ENCODE measurements at regions not wholly inside any gene's neighbourhood (a gene's known extent, or its start where the extent isn't known, plus 50 kb on each side); places are given as distances from the start of the nearest gene placed in this dataset.
"Not testable (repeated sequence)": the region's sequence is repeated elsewhere in the genome, so short reads cannot be mapped to it uniquely, and the experiment has no call there.

DNA sequence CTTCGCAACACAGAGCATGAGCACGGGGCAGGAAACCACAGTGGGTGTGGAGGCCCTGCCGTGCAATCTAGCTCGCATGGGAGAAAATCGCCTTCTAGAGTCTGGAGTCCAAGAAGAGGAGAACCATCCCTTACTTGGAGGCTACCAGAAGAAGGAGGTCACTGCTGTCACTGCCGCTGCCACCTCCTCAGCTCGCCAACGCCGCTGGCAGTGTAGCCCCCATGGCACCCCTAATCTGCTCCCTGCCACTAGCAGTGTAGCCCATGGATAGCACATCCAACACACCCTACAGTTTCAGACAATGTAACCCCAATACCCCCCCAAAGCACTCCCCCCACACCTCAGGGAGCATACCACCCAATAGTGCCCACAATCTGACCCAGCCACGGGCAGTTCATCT, 438.0 kb upstream of the ZNF337 start:
- DNase-seq: no peak
- H3K27me3 ChIP-seq: no peaks in the 10 kb centered on the region
- no peaks in the 10 kb centered on the region for H3K4me1 ChIP-seq
- no peaks in the 10 kb centered on the region for H3K9me3 ChIP-seq
- H3K36me3 ChIP-seq: no peaks in the 10 kb centered on the region
- no peak overlapping the region for H3K4me3 ChIP-seq
- intact Hi-C loops (cut with DNase I): no loop called here
- no peak overlapping the region for H3K27ac ChIP-seq
- no peak for TF ChIP-seq POLR2A (IDR thresholded peaks at IDR 0.05)
- TF ChIP-seq, protein P1, sequence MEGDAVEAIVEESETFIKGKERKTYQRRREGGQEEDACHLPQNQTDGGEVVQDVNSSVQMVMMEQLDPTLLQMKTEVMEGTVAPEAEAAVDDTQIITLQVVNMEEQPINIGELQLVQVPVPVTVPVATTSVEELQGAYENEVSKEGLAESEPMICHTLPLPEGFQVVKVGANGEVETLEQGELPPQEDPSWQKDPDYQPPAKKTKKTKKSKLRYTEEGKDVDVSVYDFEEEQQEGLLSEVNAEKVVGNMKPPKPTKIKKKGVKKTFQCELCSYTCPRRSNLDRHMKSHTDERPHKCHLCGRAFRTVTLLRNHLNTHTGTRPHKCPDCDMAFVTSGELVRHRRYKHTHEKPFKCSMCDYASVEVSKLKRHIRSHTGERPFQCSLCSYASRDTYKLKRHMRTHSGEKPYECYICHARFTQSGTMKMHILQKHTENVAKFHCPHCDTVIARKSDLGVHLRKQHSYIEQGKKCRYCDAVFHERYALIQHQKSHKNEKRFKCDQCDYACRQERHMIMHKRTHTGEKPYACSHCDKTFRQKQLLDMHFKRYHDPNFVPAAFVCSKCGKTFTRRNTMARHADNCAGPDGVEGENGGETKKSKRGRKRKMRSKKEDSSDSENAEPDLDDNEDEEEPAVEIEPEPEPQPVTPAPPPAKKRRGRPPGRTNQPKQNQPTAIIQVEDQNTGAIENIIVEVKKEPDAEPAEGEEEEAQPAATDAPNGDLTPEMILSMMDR (IDR thresholded peaks at IDR 0.05): no peak
- 80 to 87% methylated on average over 1 to 5 of the region's 10 CpGs for WGBS, 2 donors

DNA sequence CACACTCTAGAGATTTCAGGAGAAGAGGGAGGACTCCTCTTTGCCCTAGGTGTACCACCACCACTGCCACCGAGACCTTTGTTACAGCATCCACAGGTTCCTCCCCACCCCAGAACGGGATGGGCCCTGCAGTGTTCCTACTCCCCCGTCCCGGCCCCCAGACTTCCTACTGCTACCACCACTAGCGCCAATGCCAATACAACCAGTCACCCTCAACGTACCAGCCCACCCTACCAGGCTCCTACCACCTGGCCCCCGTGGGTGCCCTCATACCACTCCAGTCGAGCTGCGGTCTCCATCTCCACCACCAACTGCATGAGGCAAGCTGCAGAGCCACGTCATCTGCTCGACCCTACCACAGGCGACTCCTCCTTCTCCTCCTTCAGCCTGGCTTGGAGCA, 437.1 kb upstream of the ZNF337 start:
- H3K9me3 ChIP-seq; H3K4me3 ChIP-seq; DNase-seq; H3K27me3 ChIP-seq; H3K36me3 ChIP-seq; H3K27ac ChIP-seq; intact Hi-C loops (cut with DNase I); H3K4me1 ChIP-seq: not testable (repeated sequence)
- WGBS, 2 donors: 73 to 78% methylated on average over 4 to 8 of the region's 12 CpGs

DNA sequence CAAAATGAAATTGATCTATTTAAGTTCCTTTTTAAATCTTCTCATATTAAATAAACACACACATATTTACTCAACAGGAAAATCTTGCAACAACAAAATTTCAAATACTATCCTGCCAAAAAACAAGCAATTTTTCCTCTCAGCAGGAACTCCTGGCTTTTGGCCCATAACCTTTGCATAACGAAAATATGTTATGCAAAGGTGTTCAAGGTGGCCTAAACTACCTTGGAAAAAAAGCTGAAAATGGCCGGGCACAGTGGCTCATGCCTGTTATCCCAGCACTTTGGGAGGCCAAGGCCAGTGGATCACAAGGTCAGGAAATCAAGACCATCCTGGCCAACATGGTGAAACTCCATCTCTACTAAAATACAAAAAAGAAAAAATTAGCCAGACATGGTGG, 424.3 kb upstream of the ZNF337 start:
- H3K9me3 ChIP-seq; H3K27ac ChIP-seq; H3K27me3 ChIP-seq; intact Hi-C loops (cut with DNase I); H3K36me3 ChIP-seq; H3K4me3 ChIP-seq; H3K4me1 ChIP-seq; DNase-seq: not testable (repeated sequence)
- 60 to 63% methylated on average over 2 of the region's 2 CpGs for WGBS, 2 donors

DNA sequence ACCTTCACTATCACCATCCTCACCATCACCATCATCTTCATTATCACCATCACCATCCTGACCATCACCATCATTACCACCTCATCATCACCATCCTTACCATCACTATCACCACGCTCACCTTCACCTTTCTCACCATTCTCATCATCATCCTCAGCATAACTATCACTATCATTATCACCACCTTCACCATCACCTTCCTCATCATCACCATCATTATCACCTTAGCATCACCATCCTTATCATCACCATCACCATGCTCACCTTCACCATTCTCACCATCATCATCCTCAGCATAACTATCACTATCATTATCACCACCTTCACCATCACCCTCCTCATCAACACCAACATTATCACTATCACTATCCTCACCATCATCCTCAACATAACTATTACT, 397.8 kb upstream of the ZNF337 start:
- 68 to 74% methylated on average over 1 of the region's 1 CpG for WGBS, 2 donors
- DNase-seq, H3K9me3 ChIP-seq: not testable (repeated sequence)

DNA sequence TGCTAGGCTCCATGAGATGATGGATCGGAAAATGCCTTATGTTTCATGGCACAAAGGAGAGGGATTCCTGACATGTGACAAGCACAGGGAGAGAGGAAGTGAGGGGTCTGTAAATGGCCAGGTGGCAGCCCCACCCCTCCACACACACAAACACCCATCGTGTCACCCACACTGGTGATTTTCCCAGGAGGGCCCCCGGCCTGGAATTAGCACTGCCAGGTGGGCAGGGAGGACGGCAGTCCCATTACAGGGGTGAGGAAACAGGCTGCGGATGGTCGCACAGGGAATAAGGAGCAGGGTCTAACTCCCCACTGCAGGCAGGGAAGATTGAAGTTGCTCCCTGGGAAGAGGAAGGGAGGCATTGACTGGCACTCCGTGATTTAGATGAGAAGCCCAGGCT, 395.3 kb upstream of the ZNF337 start:
- intact Hi-C loops (cut with DNase I): not testable (repeated sequence)
- WGBS, 2 donors: 65 to 78% methylated on average over 7 of the region's 7 CpGs

More for the DNA sequence above, 397.8 kb upstream of the ZNF337 start:
- H3K36me3 ChIP-seq; H3K27me3 ChIP-seq; H3K4me1 ChIP-seq; intact Hi-C loops (cut with DNase I); H3K27ac ChIP-seq; H3K4me3 ChIP-seq: not testable (repeated sequence)

DNA sequence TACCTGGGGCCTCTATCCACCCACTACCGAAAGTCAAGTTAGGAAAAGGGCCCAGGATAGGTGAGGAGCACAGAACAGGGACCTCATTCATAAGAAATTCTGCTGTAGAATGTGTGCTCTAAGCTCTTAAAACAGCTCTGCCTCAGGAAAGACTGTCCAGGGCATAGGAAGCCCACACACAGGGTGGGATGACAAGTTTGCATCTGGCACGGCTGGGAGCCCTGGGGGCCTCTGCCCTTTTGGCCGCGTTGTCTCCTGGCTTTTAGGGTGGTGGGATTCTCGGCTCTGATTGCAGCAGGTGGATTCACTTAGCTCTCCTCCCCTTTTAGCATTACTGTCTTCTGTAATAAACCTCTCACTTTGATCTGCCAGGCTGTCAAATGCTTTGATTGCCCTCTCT, 389.5 kb upstream of the ZNF337 start:
- WGBS, 2 donors: 90% methylated on average over 2 of the region's 5 CpGs; no CpG with 5 or more reads in 1 of the 2 donors
- intact Hi-C loops (cut with DNase I): not testable (repeated sequence)

More for the DNA sequence above, 395.3 kb upstream of the ZNF337 start:
- H3K9me3 ChIP-seq, DNase-seq, H3K4me3 ChIP-seq, H3K36me3 ChIP-seq, H3K4me1 ChIP-seq, H3K27me3 ChIP-seq, H3K27ac ChIP-seq: not testable (repeated sequence)

DNA sequence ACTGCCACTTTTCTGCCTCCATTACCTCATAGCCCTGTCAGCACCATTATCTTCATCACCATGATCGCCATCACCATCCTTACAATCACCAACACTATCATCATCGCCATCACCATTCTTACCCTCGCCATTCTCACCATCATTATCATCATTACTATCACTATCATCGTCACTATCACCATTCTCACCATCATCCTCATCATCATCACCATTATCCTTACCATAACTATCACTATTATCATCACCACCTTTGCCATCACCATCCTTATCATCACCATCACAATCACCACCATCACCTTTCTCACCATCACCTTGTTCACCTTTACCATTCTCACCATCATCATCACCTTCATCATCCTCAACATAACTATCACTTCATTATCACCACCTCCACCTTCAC, 377.3 kb upstream of the ZNF337 start:
- intact Hi-C loops (cut with DNase I); H3K27me3 ChIP-seq; H3K9me3 ChIP-seq; H3K27ac ChIP-seq; H3K4me3 ChIP-seq; DNase-seq; H3K4me1 ChIP-seq; H3K36me3 ChIP-seq: not testable (repeated sequence)
- WGBS, 2 donors: 87 to 89% methylated on average over 4 of the region's 4 CpGs

More for the DNA sequence above, 389.5 kb upstream of the ZNF337 start:
- H3K4me3 ChIP-seq, H3K36me3 ChIP-seq, H3K27me3 ChIP-seq, H3K9me3 ChIP-seq, H3K4me1 ChIP-seq, H3K27ac ChIP-seq, DNase-seq: not testable (repeated sequence)

DNA sequence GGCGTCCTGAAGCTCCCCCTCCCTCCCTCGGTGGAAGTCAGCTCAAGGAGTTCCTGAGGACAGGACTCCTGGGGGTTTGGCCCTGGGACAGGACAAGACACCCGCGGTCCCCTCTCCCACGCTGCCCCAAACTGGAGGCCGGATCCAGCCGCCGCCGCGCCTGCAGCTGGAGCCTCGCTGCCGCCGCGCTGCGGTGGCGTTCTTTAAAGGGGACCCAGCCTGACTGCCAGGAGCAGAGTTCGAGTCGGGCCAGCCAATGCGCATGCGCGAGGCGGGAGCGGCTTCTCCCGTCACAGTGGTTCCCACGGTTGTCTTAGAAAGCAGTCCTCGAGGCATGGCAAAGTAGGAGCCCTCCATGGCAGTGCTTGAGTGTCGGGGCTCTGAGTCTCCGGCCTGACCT, 362.7 kb upstream of the ZNF337 start:
- DNase-seq, H3K4me1 ChIP-seq: not testable (repeated sequence)
- no CpG with 5 or more reads among the region's 28 CpGs for WGBS, 2 donors

DNA sequence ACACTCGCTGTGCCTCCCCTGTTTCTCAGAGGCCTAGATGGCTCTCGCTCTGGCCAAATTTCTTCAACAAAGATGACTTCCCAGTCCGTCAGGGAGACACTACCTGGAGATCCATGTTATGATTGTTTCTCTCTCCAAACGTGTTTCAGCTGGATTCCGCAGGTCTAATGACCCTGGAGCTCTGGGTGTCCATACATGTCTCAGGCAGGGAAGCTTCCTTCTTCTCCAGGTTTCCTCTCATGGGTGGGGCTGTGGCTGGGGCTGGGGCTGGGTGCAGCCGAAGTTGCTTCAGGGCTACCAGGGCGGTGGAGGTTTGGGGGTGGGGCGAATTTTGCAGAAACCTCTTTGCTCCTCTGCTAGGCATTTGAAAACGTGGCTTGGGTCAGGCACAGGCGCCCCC, 361.8 kb upstream of the ZNF337 start:
- H3K4me1 ChIP-seq; DNase-seq; intact Hi-C loops (cut with DNase I); H3K27ac ChIP-seq; H3K36me3 ChIP-seq; H3K4me3 ChIP-seq; H3K9me3 ChIP-seq; H3K27me3 ChIP-seq: not testable (repeated sequence)
- WGBS, 2 donors: no CpG with 5 or more reads among the region's 10 CpGs

More for the DNA sequence above, 362.7 kb upstream of the ZNF337 start:
- H3K27me3 ChIP-seq; H3K9me3 ChIP-seq; intact Hi-C loops (cut with DNase I); H3K36me3 ChIP-seq; H3K27ac ChIP-seq; H3K4me3 ChIP-seq: not testable (repeated sequence)

DNA sequence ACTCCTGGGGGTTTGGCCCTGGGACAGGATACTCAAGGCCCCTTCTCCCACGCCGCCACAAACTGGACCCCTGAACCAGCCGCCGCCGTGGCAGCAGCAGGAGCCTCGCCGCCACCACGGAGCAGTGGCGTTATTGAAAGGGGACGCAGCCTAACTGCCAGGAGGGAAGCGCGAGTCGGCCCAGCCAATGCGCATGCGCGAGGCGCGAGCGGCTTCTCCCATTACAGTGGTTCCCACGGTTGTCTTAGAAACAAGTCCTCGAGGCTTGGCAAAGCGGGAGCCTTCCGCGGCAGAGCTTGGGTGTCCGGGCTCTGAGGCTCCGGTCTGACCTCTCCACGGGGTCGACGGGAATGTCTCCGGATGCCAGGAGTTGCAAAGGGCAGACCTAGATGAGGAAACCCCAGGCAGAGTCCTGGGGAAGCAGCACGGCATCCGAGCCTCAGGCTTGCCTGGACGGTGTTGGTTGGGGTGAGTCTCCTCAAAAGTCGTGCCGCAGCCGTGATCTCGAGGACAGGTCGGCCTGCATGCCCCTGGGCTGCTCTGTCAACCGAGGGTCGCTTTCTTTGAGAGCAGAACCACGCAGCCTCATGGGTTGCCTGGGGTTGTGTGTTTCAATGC, 360.6 kb upstream of the ZNF337 start:
- intact Hi-C loops (cut with DNase I); H3K4me1 ChIP-seq; DNase-seq; H3K4me3 ChIP-seq; H3K27me3 ChIP-seq; H3K27ac ChIP-seq; H3K36me3 ChIP-seq; H3K9me3 ChIP-seq: not testable (repeated sequence)
- WGBS, 2 donors: no CpG with 5 or more reads among the region's 41 CpGs

DNA sequence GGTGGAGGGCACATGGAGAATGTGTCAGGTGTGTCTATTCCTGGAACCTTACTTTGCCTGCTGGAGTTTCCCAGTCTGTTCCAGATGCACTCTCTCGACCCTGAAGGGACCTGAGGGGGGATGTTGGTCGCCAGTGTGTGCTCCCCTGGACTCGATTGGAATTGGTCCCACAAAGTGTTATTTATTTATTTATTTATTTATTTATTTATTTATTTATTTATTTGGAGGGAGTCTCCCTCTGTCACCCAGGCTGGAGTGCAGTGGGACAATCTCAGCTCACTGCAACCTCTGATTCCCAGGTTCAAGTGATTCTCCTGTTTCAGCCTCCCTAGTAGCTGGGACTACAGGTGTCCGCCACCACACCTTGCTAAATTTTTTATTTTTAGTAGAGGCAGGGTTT, 329.1 kb upstream of the ZNF337 start:
- intact Hi-C loops (cut with DNase I); H3K27ac ChIP-seq; H3K9me3 ChIP-seq; H3K27me3 ChIP-seq; H3K4me3 ChIP-seq; H3K4me1 ChIP-seq; DNase-seq; H3K36me3 ChIP-seq: not testable (repeated sequence)
- WGBS, 2 donors: no CpG with 5 or more reads among the region's 4 CpGs

DNA sequence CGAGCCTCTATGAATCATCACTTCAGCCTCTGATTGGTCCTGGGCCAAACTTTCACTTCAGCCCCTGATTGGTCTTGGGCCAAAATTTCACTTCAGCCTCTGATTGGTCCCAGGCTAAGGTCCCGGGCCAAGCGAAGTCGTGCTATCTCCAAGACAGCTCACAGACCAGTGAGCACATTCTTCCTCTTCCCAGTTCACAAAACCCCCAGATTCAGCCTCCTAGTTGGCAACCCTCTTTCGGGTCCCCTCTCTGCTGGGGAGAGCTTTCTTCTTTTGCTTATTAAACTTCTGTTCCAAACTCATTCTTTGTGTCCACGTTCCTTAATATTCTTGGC, 314.3 kb upstream of the ZNF337 start:
- H3K4me3 ChIP-seq; intact Hi-C loops (cut with DNase I); H3K9me3 ChIP-seq; H3K4me1 ChIP-seq; H3K27ac ChIP-seq; DNase-seq; H3K27me3 ChIP-seq; H3K36me3 ChIP-seq: not testable (repeated sequence)
- no CpG with 5 or more reads among the region's 6 CpGs for WGBS, 2 donors
